T-helper 2 cell treated with Interferon-gamma antibody and Interleukin-4, amounts not matched to agents 100 ng/mL and 5 ng/mL, for 36 hours (primary cell): ENCODE measurements at regions not wholly inside any gene's neighbourhood (a gene's known extent, or its start where the extent isn't known, plus 50 kb on each side); places are given as distances from the start of the nearest gene placed in this dataset.

Experiments used
- intact Hi-C: fragments of 100-400 bp; cut with micrococcal nuclease; formaldehyde crosslinking; loops from one replicate; pipeline ENCODE4 v1.15.1; 2023

DNA sequence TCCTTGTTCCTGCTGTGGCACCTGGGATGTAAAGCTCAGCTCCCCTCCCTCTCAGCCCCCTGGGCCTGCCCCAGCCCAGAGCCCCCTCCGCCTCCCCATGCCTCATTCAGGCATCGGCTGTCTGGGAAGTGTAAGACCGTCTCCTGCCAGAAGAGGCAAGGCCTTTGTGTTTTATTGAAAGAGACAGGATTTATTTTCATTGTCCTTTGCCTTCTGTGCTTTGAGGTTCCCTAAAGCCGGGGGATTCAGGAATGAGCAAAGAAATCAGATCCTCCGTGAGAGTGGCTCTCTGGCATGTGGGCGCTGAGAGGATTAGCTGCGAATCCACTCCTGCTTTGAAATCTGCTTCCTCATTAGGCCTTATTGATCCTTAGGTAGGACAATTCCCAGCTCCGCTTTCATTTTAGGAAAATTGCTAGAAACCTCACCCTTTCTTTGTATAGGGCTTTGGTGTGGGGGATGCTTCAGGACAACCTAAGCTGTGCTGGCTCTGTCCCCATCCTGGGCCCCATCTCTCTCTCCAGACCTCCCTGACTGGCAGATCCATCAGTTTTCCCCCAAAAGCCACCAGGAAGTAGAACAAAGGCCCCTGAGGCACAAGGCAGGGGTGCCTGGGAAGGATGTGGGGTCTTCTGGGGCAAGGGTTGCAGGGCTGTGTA is 211.5 kb upstream of the TNRC6C start:
- intact Hi-C loops = no loop called here

DNA sequence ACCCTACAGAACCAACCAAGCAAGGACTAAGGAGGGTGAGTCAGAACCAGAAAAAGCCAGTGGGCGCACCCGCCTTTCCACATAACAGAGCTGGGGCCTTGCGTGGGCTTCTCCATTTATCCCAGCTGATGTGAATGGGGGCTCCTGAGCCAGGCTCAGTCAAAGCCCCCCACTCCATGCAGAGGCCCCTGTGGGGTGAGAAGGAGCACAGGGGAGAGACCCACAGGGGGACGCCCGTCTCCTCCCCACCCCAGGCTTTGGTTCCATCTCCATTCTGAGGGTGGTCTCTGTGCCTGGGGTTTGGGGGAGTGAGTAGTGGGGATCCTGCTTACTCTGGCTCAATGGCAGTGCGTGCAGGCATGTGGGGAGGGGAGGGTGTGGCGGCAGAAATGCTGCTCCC is 210.1 kb upstream of the TNRC6C start:
- intact Hi-C loops = no loop called here

DNA sequence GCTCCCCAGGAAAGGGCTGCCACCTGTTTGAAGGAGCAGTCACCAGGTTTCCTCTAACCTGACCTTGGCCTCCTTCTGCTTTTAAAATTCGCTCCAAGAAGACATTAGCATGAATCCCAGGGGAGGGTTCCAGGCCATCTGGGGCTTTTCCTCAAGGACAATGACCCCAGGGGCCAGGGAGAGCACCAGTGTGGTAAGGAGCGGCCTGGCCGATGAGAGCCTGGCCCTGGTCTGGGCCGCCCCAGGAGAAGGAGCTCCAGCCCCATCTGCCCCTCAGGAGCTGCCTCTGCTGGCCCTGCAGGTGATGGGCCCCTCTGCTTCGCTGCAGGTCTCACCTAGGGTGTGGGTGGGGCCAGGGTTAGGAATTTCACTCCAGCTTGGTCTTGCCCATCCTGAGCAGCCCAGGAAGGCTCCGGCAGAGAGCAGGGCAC is 209.2 kb upstream of the TNRC6C start:
- intact Hi-C loops = no loop called here

DNA sequence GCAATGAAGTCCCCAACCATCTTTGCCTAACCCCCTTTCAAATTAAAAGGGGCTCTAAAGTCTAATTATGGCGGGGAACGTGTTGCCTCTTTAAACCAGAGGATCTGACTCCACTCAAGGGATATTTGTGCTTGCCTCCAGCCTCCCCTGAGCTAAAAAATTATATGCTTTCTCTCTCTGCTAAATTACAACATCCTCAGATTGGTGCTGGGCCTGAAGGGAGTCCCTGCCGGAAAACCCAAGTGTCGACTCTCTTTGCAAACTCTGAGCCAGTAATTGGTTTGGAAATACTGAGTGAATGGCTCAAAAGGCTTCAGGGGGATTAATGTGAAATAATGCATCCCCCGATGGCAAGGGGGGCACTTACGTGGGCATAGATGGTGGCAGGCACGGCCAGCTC is 208.5 kb upstream of the TNRC6C start:
- intact Hi-C loops = no loop called here

DNA sequence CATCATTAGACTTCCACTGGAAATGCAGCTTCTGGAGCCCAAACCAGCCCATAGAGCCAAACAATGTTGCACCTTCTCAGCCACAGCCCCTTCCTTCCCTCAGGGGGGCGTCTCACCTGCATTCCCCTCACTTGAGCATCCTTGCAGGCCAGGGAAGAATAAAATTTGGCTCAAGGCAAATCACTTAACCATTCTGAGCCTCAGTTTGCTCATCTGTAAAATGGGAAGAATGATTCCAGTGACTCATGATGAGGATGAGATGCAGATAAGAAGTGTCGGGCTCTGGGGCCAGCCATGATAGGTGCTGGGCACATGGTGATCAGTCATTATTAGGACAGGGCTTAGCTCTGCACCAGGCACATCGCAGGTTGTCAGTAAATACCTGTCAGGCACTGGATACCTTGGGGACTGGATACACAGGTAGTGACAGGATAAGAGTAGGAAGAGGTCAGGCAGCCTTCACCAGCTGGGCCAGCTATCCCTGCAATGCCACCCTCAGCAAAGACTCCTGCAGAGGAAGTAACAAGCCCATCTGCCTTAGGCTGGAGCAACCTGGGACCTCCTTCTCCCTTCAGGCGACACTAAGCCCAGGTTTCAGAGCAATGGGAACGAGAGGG is 208.0 kb upstream of the TNRC6C start:
- intact Hi-C loops = no loop called here

DNA sequence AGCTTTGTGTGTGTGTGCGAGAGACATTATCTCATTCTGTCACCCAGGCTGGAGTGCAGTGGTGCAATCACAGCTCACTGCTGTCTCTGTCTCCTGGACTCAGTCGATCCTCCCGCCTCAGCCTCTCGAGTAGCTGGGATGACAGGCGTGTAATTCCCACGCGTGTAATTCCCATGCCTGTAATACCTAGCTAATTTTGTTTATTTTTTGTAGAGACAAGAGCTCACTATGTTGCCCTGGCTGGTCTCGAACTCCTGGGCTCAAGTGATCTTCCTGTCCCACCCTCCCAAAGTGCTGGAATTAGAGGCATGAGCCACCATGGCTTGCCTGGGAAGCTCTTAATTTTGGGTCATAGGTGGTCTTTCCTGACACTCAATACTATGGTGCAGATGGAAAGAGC is 205.3 kb upstream of the TNRC6C start:
- intact Hi-C loops = no loop called here

DNA sequence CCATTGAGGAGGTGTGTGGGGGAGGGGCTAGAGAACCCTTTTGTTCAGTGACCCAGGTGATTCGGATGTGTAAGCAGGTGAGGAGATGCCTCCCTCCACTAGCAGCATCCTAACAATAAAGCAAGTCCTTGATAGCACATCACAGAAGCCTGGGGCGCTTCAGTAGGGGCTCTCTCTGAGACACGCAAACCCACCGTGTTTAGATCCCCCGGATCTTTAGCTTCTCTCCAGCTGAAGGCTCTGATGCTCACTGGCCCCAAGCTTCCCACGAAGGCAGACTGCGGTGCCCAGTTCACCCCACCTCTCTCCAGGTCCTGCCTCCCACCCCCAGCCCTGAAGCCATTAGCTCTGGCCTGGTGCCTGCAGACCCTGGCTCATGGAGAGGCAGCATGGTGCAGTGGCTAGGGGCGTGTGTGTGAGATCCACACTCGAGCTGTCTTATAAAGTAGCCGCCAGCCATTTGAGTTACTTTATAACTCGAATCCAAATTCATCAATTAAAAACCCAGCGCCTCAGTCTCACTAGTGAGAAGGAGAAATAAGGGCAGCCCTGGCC is 204.7 kb upstream of the TNRC6C start:
- intact Hi-C loops = no loop called here

DNA sequence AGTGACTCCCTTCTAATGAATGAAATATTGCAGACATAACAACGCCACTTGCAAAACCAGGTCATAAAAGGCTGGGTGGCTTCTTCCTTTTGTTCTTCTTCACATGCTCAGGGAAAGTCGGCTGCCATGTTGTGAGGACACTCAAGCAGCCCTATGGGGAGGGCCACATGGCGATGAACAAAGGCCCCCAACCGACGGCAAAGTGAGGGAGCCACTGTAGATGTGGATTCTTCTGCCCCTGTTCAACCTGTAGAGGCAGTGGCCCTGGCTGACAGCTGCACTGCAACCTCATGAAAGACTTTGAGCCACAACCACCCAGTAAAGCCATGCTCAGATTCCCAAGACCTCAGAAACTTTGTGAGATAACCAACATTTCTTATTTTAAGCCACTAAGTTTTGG is 203.5 kb upstream of the TNRC6C start:
- intact Hi-C loops = no loop called here

DNA sequence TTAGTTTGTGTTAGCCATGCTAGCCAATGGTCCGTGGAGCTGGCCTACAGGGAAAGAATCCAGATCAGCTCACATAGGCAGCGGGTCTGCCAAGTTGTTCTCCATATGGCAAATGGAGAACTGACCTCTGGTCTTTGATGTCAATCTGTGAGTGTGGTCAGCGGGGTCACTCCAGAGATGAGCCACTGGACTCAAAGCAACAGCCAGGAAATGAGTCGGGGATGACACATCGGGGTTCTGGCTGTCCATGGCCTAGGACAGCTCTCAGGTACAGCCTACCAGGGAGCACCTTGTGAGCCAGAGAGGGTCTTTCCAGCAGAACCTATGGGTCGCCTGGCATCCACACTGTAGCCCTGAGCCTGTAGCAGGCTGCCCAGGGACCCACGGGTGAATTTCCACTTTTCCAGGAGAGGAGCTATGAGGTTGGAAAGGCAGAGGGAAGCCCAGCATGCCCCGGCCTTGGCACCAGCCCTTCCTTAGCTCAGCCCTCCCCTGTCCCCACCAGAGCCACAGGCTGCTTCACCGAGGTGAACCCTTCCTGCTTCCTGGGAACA is 203.0 kb upstream of the TNRC6C start:
- intact Hi-C loops = no loop called here

DNA sequence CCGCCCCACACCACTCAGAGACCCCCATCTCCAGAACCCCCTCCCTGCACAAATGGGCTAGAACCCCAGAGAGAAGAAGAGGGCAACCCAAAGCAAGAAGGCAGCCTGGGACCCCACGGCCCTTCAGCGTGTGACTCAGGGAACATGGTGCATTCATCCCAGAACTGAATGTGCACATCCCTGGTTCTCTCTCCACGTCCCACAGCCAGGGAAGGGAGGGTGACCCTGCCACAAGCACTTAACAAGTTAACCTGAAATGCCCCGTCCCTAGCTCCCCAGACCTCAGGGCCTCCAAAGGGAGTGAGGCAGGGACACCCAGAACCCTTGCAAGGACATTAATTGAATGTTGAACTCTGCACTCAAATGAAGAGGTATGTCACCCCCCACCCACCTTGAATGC is 202.5 kb upstream of the TNRC6C start:
- intact Hi-C loops = no loop called here

DNA sequence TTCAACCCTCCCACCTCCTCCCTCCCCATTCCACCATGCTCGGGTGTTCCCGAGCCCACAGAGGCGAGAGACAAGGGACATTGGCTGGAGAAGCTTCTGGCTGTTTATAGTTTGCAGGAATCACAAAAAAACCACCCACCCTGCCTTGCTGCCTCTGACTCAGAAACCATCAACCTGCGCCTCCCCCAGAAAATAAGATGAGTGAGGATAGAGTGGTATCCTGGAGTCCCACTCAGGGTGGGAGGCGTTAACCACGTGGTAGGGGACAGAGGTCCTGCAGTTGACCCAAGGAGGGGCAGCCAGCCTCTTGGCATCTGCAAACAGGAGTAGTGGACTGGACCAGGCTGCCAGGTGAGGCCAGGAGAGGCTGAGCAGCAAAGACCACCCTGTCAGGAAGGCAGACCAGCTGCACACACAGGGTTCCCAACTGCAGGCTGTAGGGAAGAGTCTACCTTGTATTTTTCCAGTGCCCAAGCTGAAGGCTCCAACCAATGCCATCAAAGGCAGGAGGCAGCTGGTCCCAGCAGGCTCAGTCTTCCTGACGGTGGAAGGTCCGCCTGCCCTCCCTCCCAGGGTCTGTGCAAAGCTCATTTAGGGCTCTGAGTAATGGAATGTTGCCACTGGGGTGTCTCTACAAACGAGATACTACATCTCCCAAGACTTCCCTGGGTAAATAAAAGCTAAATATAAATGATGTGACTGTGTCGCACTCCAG is 201.5 kb upstream of the TNRC6C start:
- intact Hi-C loops = no loop called here

DNA sequence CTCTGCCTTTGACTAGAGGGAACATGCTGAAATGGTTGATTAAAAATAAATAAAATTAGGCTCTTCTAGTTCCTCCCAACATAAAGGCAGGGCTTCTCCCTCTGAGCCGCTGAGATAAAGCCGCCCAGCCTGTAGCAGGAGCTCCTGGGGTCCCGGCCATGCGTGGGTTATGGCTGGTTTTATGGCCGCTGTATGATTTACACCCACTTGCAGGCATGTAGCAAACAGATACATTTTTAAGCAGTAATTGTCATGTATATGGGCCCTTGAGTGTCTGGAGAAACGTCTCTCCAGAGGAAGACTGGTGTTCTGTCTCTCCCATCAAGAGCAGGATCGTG is 201.0 kb upstream of the TNRC6C start:
- intact Hi-C loops = no loop called here

DNA sequence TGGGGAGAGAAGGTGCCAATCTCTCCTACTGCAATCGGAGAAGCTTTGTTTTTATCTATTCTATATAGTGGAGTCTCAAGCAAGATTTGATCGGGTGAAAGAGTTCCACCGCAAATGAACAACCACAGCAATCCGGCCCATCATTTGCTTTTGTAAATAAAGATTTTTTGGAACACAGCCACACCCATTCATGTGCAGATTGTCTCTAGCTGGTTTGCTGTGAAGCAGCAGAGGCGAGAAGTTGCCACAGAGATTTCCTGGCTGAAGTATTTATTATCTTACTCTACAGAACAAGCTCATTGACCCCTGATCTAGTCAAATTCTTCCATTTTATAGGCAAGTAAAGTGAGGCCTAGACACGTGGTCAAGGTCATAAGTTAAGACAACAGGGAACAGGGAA is 195.5 kb upstream of the TNRC6C start:
- intact Hi-C loops = no loop called here

DNA sequence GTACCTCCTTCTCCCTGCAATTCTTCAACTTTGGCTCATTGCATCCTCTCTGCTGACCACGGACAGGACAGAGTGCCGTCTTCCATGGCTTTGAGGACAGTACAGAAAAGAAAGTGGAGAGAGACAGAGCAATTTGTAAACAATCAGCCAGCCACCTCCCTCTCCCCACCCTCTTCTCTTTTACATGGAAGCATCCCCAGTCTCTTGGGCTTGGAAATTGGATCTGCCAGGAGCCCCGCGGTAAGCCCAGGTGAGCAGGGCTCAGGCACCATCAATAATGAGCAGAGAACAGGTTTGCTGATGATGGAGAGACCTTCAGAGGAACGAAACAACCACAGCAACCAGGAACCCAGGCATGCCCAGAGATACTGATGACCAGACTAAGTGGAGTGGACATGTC is 194.9 kb upstream of the TNRC6C start:
- intact Hi-C loops = no loop called here

DNA sequence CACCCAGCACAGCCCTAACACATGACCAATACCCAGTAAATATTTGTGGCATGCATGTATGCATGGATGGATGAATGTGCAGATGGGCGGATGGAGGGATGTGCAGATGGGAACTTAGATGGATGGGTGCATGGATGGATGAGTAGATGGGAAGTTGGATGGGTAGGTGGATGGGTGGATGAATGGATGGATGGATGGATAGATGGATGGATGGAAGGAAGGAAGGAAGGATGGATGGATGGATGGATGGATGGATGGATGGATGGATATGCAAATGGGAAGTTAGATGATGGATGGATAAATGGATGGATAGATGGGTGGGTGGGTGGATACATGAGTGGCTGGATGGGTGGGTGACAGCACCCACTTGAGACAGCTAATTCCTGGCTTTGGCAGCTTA is 193.2 kb upstream of the TNRC6C start:
- intact Hi-C loops = loop anchor here (5.0 kb wide), 1 partner anchor 223 kb away; no protein-coding TSS in a partner anchor

DNA sequence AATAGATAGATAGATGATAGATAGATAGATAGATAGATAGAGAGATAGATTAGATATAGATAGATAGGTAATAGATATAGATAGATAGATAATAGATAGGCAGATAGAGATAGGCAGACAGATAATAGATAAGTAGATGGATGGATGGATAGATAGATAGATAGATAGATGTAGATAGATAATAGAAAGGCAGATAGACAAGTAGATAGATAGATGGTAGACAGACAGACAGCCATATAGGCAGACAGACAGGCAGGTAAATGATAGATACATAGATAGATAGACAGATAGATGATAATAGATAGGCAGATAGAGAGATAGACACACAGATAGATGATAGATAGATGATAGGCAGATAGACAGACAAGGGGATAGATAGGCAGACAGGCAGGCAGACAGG is 191.4 kb upstream of the TNRC6C start:
- intact Hi-C loops = loop anchor here (5.0 kb wide), 1 partner anchor 225 kb away; no protein-coding TSS in a partner anchor

DNA sequence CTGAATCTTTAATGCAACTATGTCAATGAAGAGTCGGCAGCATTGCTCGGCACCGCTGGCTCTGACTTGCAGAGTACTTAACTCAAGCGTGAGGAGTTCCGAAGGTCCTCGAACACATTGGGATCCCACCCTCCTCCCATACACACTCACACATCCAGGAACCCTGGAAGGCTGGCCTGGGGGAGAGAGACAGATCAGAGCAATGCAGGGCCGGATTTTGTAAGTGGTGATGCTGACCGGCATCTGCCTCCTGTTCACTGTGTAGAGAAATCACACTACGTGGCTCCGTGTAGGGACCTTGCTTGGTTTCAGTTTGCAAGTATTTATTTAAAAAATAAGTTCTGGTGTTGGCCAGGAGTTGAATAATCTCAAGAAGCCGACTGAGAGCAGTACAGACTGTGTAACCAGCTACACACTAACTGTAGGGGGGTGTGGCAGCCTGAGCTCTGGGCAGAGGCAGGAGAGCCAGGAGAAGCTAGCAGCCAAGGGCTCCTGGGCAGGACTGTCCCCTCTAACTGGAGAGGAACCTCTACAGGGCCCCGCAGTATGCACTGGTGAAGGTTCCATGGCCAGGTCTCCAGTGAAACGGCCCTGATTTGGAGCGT is 190.2 kb upstream of the TNRC6C start:
- intact Hi-C loops = loop anchor here (5.0 kb wide), 1 partner anchor 226 kb away; no protein-coding TSS in a partner anchor

DNA sequence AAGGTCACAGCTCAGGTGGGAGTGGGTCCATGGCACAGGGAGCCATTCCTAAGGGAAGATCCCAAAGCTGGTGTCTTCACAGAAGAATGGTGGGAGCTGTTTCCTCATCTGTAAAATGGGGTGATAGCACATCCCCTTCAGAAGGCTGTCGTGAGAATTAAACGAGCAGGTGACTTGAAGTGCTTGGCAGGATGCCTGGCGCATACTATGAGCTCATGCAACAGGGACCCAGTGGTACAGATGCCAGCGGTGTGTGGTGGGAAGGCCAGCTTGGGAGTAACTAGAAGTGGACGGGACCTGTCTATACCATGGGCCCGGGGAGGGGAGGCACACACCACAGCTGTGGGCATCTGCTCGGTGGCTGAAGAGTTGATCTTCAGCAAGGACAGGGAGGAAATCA is 189.3 kb upstream of the TNRC6C start:
- intact Hi-C loops = loop anchor here (5.0 kb wide), 1 partner anchor 227 kb away; no protein-coding TSS in a partner anchor

DNA sequence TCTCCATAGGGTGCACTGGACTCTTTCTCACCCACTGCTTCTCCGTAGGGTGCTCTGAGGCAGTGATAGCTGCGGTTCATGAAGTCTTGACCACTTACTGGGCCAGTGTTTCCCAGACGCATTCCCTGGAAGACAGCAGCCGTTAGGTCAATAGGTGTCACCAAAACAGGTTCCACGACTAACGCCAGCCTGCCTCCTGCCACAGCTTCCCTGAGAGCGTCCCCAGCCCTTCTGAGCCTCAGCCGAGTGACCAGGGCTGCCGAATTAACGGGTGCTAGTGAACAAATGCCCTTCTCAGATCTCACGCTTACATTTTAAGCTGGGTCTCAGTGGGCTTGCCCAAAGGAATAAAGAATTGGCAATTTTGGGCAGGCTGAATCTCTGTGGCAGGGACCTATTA is 188.7 kb upstream of the TNRC6C start:
- intact Hi-C loops = loop anchor here (5.0 kb wide), 2 partner anchors 188 to 227 kb away; partner anchors contain the start of gene TNRC6C

DNA sequence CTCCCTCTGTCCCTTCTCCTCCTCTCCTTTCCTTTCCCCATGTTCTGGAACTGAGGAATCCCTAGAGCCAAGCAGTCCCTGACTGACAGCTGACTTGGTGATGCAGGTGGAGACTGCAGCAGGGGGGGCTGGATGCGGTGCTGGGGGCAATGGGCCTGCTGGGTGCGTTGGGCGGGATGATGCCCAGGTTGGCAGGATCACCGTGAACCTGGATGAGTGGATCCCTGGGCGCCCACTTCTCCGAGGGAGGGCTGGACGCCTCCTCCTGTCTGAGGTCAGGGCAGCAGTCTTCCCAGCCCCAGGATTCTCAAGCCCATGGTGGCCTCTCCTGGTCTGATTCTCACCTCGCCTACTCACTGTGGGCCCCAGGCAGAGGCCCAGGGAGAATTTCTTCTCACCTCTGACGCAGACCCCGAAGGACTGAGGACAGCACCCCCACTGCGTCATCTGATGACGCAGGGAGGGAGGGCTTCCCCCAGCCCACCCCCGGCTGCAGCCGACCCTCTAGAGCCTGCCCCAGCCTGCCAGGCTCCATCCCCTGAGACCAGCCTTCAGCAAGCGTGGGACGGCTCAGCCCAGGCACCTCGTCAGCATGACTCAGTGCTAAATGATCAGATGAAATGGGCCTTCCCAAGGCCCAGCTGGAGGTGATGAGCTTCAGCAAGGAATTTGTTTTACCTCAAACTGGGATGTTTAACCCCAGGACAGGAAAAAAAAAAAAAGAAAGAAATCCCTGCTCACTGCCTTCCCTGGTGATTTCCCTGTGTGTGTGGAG is 188.0 kb upstream of the TNRC6C start:
- intact Hi-C loops = loop anchor here (5.0 kb wide), 1 partner anchor 187 kb away; the partner anchor contains the start of gene TNRC6C

DNA sequence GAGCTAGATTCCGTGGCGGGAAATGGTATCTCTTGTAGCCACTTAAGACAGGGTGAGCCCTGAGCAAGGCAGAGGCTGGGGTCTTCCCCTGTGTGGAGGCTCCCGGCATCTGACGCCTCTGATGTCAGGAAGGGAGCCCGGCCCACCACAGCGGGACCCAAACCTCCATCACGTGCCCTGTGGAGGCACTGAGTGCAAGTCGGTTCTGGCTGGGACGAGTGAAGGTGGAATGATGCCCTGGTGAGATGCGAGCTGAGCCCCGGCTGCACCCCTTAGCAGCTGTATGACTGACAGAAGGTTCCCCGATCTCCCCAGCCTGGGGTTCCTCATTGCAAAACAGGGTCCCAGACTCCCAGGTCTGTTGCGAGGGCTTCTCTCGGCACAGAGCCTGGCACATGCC is 187.4 kb upstream of the TNRC6C start:
- intact Hi-C loops = loop anchor here (5.0 kb wide), 1 partner anchor 186 kb away; the partner anchor contains the start of gene TNRC6C
